ENCODE measurements at regions not wholly inside any gene's neighbourhood (a gene's known extent, or its start where the extent isn't known, plus 50 kb on each side); places are given as distances from the start of the nearest gene placed in this dataset.

DNA sequence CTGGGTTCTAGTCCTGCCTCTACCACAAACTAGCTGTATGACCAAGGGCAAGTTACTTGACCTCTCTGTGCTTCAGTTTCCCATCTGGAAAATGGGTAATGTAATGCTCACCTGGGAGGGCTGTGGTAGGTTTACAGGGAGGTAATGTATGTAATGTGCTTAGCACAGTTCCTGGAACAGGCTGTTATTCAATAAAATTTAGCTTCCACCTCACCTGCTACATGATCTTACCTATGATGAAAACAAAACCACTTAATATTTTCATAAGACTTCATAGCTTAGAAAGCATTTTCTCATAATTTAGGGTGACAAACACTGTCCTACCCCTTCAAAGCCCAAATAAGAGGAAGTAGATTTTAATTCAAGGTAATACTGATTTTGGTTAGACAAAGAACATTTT is 530.6 kb downstream of the FUT8 start:
- TF ChIP-seq EZH2phosphoT487 (IDR thresholded peaks at IDR 0.05; ENCODE audit: unreplicated experiment) (no peak), POLR2AphosphoS5 (IDR thresholded peaks at IDR 0.05; ENCODE audit: low read depth) (no peak), EZH2 (IDR thresholded peaks at IDR 0.05; ENCODE audit: low read depth, unreplicated experiment) (no peak)
- TF ChIP-seq, protein P1, sequence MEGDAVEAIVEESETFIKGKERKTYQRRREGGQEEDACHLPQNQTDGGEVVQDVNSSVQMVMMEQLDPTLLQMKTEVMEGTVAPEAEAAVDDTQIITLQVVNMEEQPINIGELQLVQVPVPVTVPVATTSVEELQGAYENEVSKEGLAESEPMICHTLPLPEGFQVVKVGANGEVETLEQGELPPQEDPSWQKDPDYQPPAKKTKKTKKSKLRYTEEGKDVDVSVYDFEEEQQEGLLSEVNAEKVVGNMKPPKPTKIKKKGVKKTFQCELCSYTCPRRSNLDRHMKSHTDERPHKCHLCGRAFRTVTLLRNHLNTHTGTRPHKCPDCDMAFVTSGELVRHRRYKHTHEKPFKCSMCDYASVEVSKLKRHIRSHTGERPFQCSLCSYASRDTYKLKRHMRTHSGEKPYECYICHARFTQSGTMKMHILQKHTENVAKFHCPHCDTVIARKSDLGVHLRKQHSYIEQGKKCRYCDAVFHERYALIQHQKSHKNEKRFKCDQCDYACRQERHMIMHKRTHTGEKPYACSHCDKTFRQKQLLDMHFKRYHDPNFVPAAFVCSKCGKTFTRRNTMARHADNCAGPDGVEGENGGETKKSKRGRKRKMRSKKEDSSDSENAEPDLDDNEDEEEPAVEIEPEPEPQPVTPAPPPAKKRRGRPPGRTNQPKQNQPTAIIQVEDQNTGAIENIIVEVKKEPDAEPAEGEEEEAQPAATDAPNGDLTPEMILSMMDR (conservative IDR thresholded peaks at IDR 0.05; ENCODE audit: low read depth in 2 of 2), result no peak
